GM18507 (cell line): ENCODE measurements at regions not wholly inside any gene's neighbourhood (a gene's known extent, or its start where the extent isn't known, plus 50 kb on each side); places are given as distances from the start of the nearest gene placed in this dataset.
"Not testable (repeated sequence)": the region's sequence is repeated elsewhere in the genome, so short reads cannot be mapped to it uniquely, and the experiment has no call there.

Experiments
- DNase-seq: peaks from one replicate; pipeline ENCODE4 v3.0.0; 2011; ENCODE audit warnings: low read depth; ENCODE audit not compliant: insufficient read length; ENCODE audit errors: extremely low spot score
- FAIRE-seq: peaks from 2 replicates; lab custom pipeline; 2011; peaks lifted over from hg19 to GRCh38; lab: Jason Lieb, UNC

GRCh38 chr4:117135634-117136354 lies 50.4 kb upstream of the TRAM1L1 start:
- DNase-seq, result no peak
- no peak for FAIRE-seq

- FAIRE-seq, result no peak
- DNase-seq, result no peak
Measured at GRCh38 chr4:117137145-117137544, 51.8 kb upstream of the TRAM1L1 start.

GRCh38 chr4:117138732-117139131 lies 53.4 kb upstream of the TRAM1L1 start:
- DNase-seq, FAIRE-seq: not testable (repeated sequence)

- FAIRE-seq (no peak), DNase-seq (no peak)
Measured at GRCh38 chr4:117154251-117154650, 68.9 kb upstream of the TRAM1L1 start.

GRCh38 chr4:117156806-117157205 lies 71.4 kb upstream of the TRAM1L1 start:
- FAIRE-seq, result no peak
- no peak for DNase-seq

- no peak for FAIRE-seq
- DNase-seq, result no peak
Measured at GRCh38 chr4:117157360-117157759, 72.0 kb upstream of the TRAM1L1 start.

- DNase-seq (no peak), FAIRE-seq (no peak)
Measured at GRCh38 chr4:117162976-117163375, 77.6 kb upstream of the TRAM1L1 start.

- FAIRE-seq (no peak), DNase-seq (no peak)
Measured at GRCh38 chr4:117164338-117164737, 79.0 kb upstream of the TRAM1L1 start.

- DNase-seq, FAIRE-seq: not testable (repeated sequence)
Measured at GRCh38 chr4:117175369-117175768, 90.0 kb upstream of the TRAM1L1 start.

GRCh38 chr4:117203231-117203630 lies 117.9 kb upstream of the TRAM1L1 start:
- no peak for FAIRE-seq
- no peak for DNase-seq

- no peak for DNase-seq
- FAIRE-seq, result no peak
Measured at GRCh38 chr4:117210551-117210950, 125.2 kb upstream of the TRAM1L1 start.

GRCh38 chr4:117224256-117224655 lies 138.9 kb upstream of the TRAM1L1 start:
- FAIRE-seq, result no peak
- DNase-seq, result no peak

- FAIRE-seq (no peak), DNase-seq (no peak)
Measured at GRCh38 chr4:117225471-117225870, 140.1 kb upstream of the TRAM1L1 start.

GRCh38 chr4:117227925-117228324 lies 142.5 kb upstream of the TRAM1L1 start:
- DNase-seq (no peak), FAIRE-seq (no peak)

- DNase-seq (no peak), FAIRE-seq (no peak)
Measured at GRCh38 chr4:117239434-117239833, 154.1 kb upstream of the TRAM1L1 start.

- FAIRE-seq, result peak; percentile 76
- peak; percentile 1 for DNase-seq
Measured at GRCh38 chr4:117249333-117249732, 164.0 kb upstream of the TRAM1L1 start.

GRCh38 chr4:117264072-117264471 lies 178.7 kb upstream of the TRAM1L1 start:
- DNase-seq, result no peak
- no peak for FAIRE-seq

GRCh38 chr4:117267317-117267716 lies 181.9 kb upstream of the TRAM1L1 start:
- no peak for DNase-seq
- FAIRE-seq, result no peak

GRCh38 chr4:117284736-117285135 lies 199.4 kb upstream of the TRAM1L1 start:
- DNase-seq (no peak), FAIRE-seq (no peak)

- FAIRE-seq (no peak), DNase-seq (no peak)
Measured at GRCh38 chr4:117293784-117294183, 208.4 kb upstream of the TRAM1L1 start.

- DNase-seq, result no peak
- no peak for FAIRE-seq
Measured at GRCh38 chr4:117302226-117302625, 216.8 kb upstream of the TRAM1L1 start.

GRCh38 chr4:117311215-117311614 lies 225.8 kb upstream of the TRAM1L1 start:
- FAIRE-seq (no peak), DNase-seq (no peak)
